K562 (cell line): ENCODE measurements at regions not wholly inside any gene's neighbourhood (a gene's known extent, or its start where the extent isn't known, plus 50 kb on each side); places are given as distances from the start of the nearest gene placed in this dataset.

Experiments used
- ATAC-seq: fragments of 200-7000 bp; cut with Tn5 transposase; 3 replicates; pipeline ENCODE4 v1.9.1; 2020; ENCODE audit warnings: moderate library complexity
- BruUV-seq: library from RNA; stranded (reverse); fragments of 400-500 nt; replicated peaks from 2 replicates; lab custom pipeline; 2021; lab: Mats Ljungman, UMichigan
- CTCF ChIA-PET: fragments of 300-600 bp; formaldehyde crosslinking; extraction: SDS; loops from one replicate; lab custom pipeline; 2021; ENCODE audit warnings: low intra/inter-chr PET ratio; lab: Yijun Ruan, JAX
- POLR2A ChIA-PET: fragments of 300-600, 350-650 bp; sonication (Branson Sonifier 250); formaldehyde crosslinking; extraction: SDS; loops from one replicate; lab custom pipeline; 2021; ENCODE audit warnings: antibody characterized with exemption, inconsistent platforms; lab: Yijun Ruan, JAX
- DNase-seq, 4 experiments: peaks; one replicate each; pipeline versions ENCODE4 v3.0.0 to v3.0.0-alpha.2; 2011 to 2018; ENCODE audit warnings: low spot score in 3 of 4, mixed read lengths in 3 of 4; ENCODE audit errors: extremely low read depth in 1 of 4
- FAIRE-seq: peaks from 2 replicates; lab custom pipeline; 2011; peaks lifted over from hg19 to GRCh38; lab: Jason Lieb, UNC
- H2AFZ ChIP-seq: 2 replicates; pipeline ENCODE4 v1.6.0; 2011; ENCODE audit warnings: low read depth, low read length, control low read depth, inconsistent platforms
- H3K27ac ChIP-seq: fragments of 200-600 bp; 3 replicates; pipeline ENCODE4 v1.8.0; 2011; ENCODE audit warnings: low read depth, mild to moderate bottlenecking, control low read depth, inconsistent platforms, low read length, moderate library complexity, mixed read lengths; ENCODE audit errors: extremely low read depth
- H3K27me3 ChIP-seq, 2 experiments: fragments of 300-600 bp in 1 of 2; 2 replicates in 1 of 2; 3 replicates in 1 of 2; pipeline versions ENCODE4 v1.6.0 to v1.8.0; 2011; ENCODE audit warnings: inconsistent platforms in 2 of 2, low read length in 2 of 2, mild to moderate bottlenecking in 1 of 2, mixed read lengths in 1 of 2, moderate library complexity in 1 of 2; ENCODE audit not compliant: control insufficient read depth in 2 of 2, insufficient read depth in 2 of 2
- H3K36me3 ChIP-seq: fragments of 300-600 bp; 3 replicates; pipeline ENCODE4 v1.8.0; 2011; ENCODE audit warnings: mild to moderate bottlenecking, low read length, inconsistent platforms; ENCODE audit not compliant: control insufficient read depth, insufficient read depth
- H3K4me1 ChIP-seq, 2 experiments: fragments of 200-600 bp in 1 of 2; replicated peaks in 1 of 2; 2 replicates in 1 of 2; 3 replicates in 1 of 2; pipeline versions ENCODE4 v1.5.1 to v1.8.0; 2011; ENCODE audit warnings: inconsistent platforms in 2 of 2, low read length in 2 of 2, mild to moderate bottlenecking in 1 of 2, mixed read lengths in 1 of 2, moderate library complexity in 1 of 2; ENCODE audit not compliant: control insufficient read depth in 2 of 2, insufficient read depth in 2 of 2
- H3K4me2 ChIP-seq: 2 replicates; pipeline ENCODE4 v1.6.1; 2011; ENCODE audit warnings: low read length, control low read depth, inconsistent platforms, mixed read lengths; ENCODE audit not compliant: insufficient read depth
- H3K4me3 ChIP-seq: fragments of 200-600 bp; sonication (generic), shearing (Covaris generic); 2 replicates; pipeline ENCODE4 v1.5.1; 2016; ENCODE audit warnings: control low read depth, inconsistent platforms
- H3K79me2 ChIP-seq: fragments of 200-600 bp; 3 replicates; pipeline ENCODE4 v1.8.0; 2011; ENCODE audit warnings: low read length, inconsistent platforms; ENCODE audit not compliant: control insufficient read depth, insufficient read depth
- H3K9ac ChIP-seq, 2 experiments: 2 replicates each; pipeline versions ENCODE4 v1.6.0 to v1.6.1; 2011; ENCODE audit warnings: low read depth in 2 of 2, low read length in 2 of 2, control low read depth in 1 of 2, inconsistent platforms in 1 of 2, mild to moderate bottlenecking in 1 of 2, mixed read lengths in 1 of 2; ENCODE audit not compliant: insufficient read depth in 1 of 2
- H3K9me1 ChIP-seq: one replicate; pipeline ENCODE4 v1.6.0; 2011; ENCODE audit warnings: inconsistent platforms, mild to moderate bottlenecking, low read length, moderate library complexity; ENCODE audit not compliant: control insufficient read depth, insufficient read depth
- H3K9me3 ChIP-seq: replicated peaks from 2 replicates; pipeline ENCODE4 v1.5.1; 2011; ENCODE audit warnings: low read depth, low read length, inconsistent platforms; ENCODE audit not compliant: control insufficient read depth, insufficient read depth
- H4K20me1 ChIP-seq: replicated peaks from 2 replicates; pipeline ENCODE4 v1.6.1; 2011; ENCODE audit warnings: low read length, inconsistent platforms, mixed read lengths; ENCODE audit not compliant: control insufficient read depth, insufficient read depth
- BMI1 ChIP-seq: fragments of 150-350 bp; IDR thresholded peaks from 2 replicates; pipeline ENCODE4 v1.6.1; 2014; ENCODE audit warnings: low read length
- CEBPG ChIP-seq, 3 experiments: fragments of 200-800 bp in 1 of 3; sonication (Bioruptor generic) in 1 of 3; sonication (generic) in 1 of 3; formaldehyde crosslinking in 1 of 3; IDR thresholded peaks in 2 of 3; conservative IDR thresholded peaks in 1 of 3; 2 replicates each; pipeline versions ENCODE4 v1.6.1 to v1.8.0; 2016 to 2022; ENCODE audit warnings: missing compliant biosample characterization in 2 of 3, missing genetic modification characterization in 2 of 3, mild to moderate bottlenecking in 1 of 3, missing genetic modification reagents in 1 of 3
- CUX1 ChIP-seq: fragments of 200-800 bp; sonication (Bioruptor generic); IDR thresholded peaks from 2 replicates; pipeline ENCODE4 v1.6.1; 2016; ENCODE audit warnings: missing genetic modification characterization, missing compliant biosample characterization
- EZH2 ChIP-seq: IDR thresholded peaks from 2 replicates; pipeline ENCODE4 v1.6.1; 2012; ENCODE audit warnings: low read depth, mild to moderate bottlenecking, inconsistent platforms, low read length, borderline replicate concordance
- HDAC1 ChIP-seq, 2 experiments: fragments of 450-650 bp; IDR thresholded peaks; 2 replicates each; pipeline ENCODE4 v1.6.1; 2016 to 2017; ENCODE audit warnings: inconsistent platforms in 1 of 2, mild to moderate bottlenecking in 1 of 2, moderate library complexity in 1 of 2
- HMBOX1 ChIP-seq: sonication (generic); IDR thresholded peaks from 2 replicates; pipeline ENCODE4 v1.6.1; 2016
- HMG20A ChIP-seq: fragments of 450-650 bp; formaldehyde crosslinking; conservative IDR thresholded peaks from 2 replicates; pipeline ENCODE4 v1.4.0; 2020; ENCODE audit warnings: mild to moderate bottlenecking, mixed read lengths
- MCM3 ChIP-seq: fragments of 450-650 bp; IDR thresholded peaks from 2 replicates; pipeline ENCODE4 v1.6.1; 2016
- NRF1 ChIP-seq, 2 experiments: fragments of 450-650 bp; IDR thresholded peaks in 1 of 2; conservative IDR thresholded peaks in 1 of 2; 2 replicates each; pipeline ENCODE4 v1.6.1; 2014; ENCODE audit warnings: mild to moderate bottlenecking in 2 of 2
- PHF8 ChIP-seq: fragments of 200-600 bp; sonication (generic); IDR thresholded peaks from 2 replicates; pipeline ENCODE4 v1.6.1; 2012; ENCODE audit warnings: mixed run types, mild to moderate bottlenecking, inconsistent platforms, low read length, moderate library complexity, borderline replicate concordance
- VEZF1 ChIP-seq: fragments of 200-800 bp; sonication (Bioruptor generic); IDR thresholded peaks from 2 replicates; pipeline ENCODE4 v1.6.1; 2017; ENCODE audit warnings: missing genetic modification characterization, missing compliant biosample characterization
- ZZZ3 ChIP-seq: fragments of 450-650 bp; IDR thresholded peaks from 2 replicates; pipeline ENCODE4 v1.6.1; 2016; ENCODE audit warnings: antibody characterized with exemption, mild to moderate bottlenecking, moderate library complexity
- in situ Hi-C: fragments of 300-500 bp; cut with MboI; formaldehyde crosslinking; loops from 4 replicates; pipeline ENCODE4 v1.15.0; 2018; ENCODE audit warnings: inconsistent platforms, mixed read lengths
- intact Hi-C: fragments of 100-400 bp; cut with micrococcal nuclease; formaldehyde crosslinking; loops from 2 replicates; pipeline ENCODE4 v1.14.2; 2022

DNA sequence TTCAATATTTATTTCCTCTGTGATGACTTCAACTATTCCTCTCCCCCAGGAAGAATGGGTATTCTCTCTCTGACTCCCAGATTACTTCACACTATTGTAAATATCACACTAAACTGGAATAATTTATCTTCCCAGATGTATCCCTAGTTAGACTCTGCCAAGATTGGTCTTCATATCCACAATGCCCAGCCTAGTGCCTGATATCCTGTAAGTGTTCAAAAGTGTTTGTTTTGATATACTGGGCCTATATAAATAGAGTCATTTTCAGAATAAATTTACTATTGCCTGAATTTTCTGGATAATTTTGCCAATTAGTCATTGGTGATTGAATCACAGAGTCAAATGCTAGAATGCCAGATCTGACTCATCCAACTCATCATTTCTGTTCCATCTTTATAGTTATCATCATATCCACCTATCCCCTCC lies 143.7 kb upstream of the TNC start:
- no peaks in the 10 kb centered on the region for H3K9me1 ChIP-seq
- no peak overlapping the region for H3K4me2 ChIP-seq
- H3K36me3 ChIP-seq = no peaks in the 10 kb centered on the region
- H3K27me3 ChIP-seq = no peaks in the 10 kb centered on the region
- no peak for FAIRE-seq
- TF ChIP-seq NRF1 (conservative IDR thresholded peaks at IDR 0.05 in 1 of 2, IDR thresholded peaks at IDR 0.05 in 1 of 2) (no peak), CUX1 (no peak), ZZZ3 (no peak), HDAC1 (IDR thresholded peaks at IDR 0.05) (no peak), CEBPG (CRISPR knock-in tag; IDR thresholded peaks at IDR 0.05) (no peak), CEBPG (tag; conservative IDR thresholded peaks at IDR 0.05 in 1 of 2, IDR thresholded peaks at IDR 0.05 in 1 of 2) (no peak), BMI1 (no peak), HMBOX1 (no peak), PHF8 (no peak), VEZF1 (CRISPR knock-in tag) (no peak), EZH2 (no peak), HMG20A (CRISPR knock-in tag) (no peak), MCM3 (no peak)
- H3K79me2 ChIP-seq = no peaks in the 10 kb centered on the region
- ChIA-PET CTCF (no interaction called here), POLR2A (no interaction called here)
- no peaks in the 10 kb centered on the region for H4K20me1 ChIP-seq
- H3K9ac ChIP-seq = no peak overlapping the region
- no peaks in the 10 kb centered on the region for H3K4me1 ChIP-seq
- H3K27ac ChIP-seq = no peak overlapping the region
- no peaks in the 10 kb centered on the region for H3K9me3 ChIP-seq
- in situ Hi-C loops (no loop called here), intact Hi-C loops (no loop called here)
- no peak overlapping the region for H2AFZ ChIP-seq
- no peak overlapping the region for H3K4me3 ChIP-seq
- no peak for DNase-seq
- no TSS peak for BruUV-seq
- no peak for ATAC-seq
